ENCODE measurements at regions not wholly inside any gene's neighbourhood (a gene's known extent, or its start where the extent isn't known, plus 50 kb on each side); places are given as distances from the start of the nearest gene placed in this dataset.

GRCh38 chrX:8067754-8068462 is 103.2 kb downstream of the VCX2 start:
- no peak for TF ChIP-seq CTCF (IDR thresholded peaks at IDR 0.05; ENCODE audit: insufficient read depth, low read length)
- no peak for TF ChIP-seq POLR2AphosphoS5 (IDR thresholded peaks at IDR 0.05; ENCODE audit: low read depth)

Data from HL-60 (cell line).